Kasumi-1 (cell line): ENCODE measurements at regions not wholly inside any gene's neighbourhood (a gene's known extent, or its start where the extent isn't known, plus 50 kb on each side); places are given as distances from the start of the nearest gene placed in this dataset.

Source experiments
- DNase-seq, 2 experiments: peaks; one replicate each; lab custom pipeline; 2025; lab: John Stamatoyannopoulos, UW

DNA sequence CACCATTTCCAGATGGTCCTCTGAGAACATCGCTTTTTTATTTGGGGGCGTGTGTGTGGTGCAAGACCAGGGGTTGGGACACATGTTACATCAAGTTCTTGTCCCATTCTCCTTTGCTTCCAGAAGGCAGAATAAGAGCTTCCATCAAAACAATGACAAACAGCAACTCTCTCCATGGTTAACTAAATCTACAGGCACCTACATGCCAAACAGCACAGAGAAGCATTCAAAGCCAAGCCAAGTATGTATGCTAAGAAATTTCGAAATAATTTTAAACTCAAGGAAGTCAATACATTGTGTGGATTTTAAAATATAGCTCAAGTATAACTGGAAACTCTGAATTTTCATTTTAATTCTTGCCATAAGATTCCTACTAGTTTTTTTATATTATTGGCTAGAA lies 105.6 kb downstream of the SEC61B start:
- no peak for DNase-seq

DNA sequence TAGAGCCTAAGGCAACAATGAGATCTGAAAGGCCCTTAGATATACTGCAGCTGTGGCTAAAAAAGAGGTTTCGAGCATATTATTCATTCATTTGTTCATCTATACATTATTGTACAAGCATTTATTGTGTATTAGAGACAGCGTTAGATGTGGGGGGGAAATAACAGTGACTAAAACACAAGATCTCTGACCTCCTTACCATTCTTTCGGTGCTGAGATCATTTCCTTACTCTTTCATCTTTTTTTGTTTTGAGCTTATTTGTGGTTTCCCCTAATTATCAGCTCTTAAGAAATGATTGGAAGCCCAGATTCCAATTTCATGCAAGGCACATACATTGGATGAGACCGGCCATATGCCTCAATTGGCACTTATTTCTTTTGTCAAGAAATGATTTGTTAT lies 113.2 kb downstream of the SEC61B start:
- DNase-seq: no peak

DNA sequence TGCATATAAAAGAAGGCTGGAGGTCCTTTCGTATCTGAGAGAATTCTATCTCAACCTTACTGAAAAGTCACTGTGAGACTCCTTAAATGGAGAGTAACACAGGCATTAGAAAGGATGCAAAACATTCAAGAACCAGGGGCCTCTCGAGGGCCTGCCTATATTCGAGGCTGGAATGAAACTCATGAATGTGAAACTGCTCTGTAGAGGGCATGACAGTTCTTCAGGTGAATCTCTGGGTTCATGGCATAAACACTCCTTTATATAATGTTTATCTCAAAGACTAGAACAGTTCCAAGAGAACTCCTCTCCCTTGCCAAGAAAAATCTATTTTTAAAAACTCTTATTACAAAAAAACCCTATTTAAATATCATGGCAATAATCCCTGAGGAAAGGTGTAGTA lies 113.9 kb downstream of the SEC61B start:
- DNase-seq: no peak

- no peak for DNase-seq
Measured at GRCh38 chr9:99336531-99336930, 114.4 kb downstream of the SEC61B start.

DNA sequence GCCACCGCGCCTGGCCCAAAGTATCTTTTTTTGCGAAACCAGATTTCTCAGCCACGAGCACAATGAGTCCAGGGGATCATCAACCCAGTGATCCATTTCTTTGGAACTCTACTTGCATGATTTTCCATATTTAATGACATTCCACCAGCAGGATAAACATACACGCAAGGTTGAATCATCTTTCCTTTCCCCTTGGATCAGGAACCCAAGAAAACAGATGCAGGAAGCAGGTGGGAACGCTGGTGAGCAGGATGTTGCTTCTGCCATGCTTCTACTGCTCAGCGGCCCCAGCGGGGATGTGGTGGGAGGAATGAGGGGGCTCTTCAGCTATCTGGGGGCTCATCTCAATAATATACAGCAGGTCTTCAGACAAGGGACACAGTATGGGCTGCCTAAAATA lies 118.2 kb downstream of the SEC61B start:
- DNase-seq: no peak

GRCh38 chr9:99341686-99342085 lies 119.6 kb downstream of the SEC61B start:
- no peak for DNase-seq

- DNase-seq: no peak
Measured at GRCh38 chr9:99345451-99345850, 123.4 kb downstream of the SEC61B start.

GRCh38 chr9:99345942-99346341 lies 123.9 kb downstream of the SEC61B start:
- no peak for DNase-seq

DNA sequence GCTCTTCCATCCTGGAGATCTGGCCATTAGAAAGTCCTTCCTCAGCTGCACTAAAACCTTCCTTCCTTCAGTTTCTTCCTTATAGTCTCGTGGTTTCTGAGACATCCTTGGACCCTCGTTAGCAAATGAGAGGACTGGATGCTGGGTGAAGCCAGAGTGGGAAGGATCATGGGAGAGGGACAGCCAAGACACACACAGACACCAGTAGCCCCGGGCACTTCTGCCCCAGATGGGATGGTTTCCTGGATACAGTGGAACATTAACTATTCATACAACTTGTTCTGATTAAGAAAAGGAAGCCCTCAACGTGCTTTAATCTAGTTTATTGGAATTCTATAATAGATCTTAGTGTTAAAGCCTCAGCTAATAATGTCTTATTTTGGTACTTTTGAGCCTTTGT lies 125.5 kb downstream of the SEC61B start:
- DNase-seq: no peak

DNA sequence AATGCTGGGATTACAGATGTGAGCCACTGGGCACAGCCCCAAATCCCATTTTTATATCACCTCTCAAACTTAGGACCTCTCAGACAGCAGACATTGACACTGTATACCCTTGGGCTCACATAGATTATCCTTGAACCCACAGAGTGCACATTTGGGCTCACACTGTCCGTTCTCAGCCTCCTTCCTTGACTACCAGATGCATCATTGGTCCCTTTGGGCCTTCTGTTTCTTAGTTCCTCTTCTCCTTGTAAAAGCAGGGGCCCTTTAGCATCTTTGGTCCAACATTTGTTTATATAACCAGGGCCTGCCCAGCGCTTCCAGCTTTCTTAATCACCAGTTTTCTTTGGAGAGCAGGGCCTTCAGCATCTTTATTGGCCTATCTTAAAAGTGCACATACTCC lies 126.2 kb downstream of the SEC61B start:
- no peak for DNase-seq

DNA sequence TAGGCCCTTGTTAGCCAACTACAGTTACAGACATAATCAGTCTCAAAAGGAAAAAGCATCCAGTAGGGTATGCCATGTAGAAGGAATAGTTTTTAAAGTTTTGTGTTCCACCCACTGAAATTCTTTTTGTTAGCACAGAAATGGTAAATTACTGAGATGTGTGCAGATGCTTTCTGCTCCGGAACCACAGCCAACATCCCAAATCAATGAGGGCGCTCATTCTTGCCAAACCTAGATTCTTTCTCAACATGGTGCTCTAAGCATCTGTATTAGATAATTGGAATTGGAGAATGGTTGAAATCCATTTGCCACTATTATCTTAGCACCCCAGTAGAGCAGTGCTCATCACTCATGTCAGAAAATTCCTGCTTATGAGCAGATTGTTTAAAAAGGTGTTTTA lies 127.8 kb downstream of the SEC61B start:
- DNase-seq: no peak

DNA sequence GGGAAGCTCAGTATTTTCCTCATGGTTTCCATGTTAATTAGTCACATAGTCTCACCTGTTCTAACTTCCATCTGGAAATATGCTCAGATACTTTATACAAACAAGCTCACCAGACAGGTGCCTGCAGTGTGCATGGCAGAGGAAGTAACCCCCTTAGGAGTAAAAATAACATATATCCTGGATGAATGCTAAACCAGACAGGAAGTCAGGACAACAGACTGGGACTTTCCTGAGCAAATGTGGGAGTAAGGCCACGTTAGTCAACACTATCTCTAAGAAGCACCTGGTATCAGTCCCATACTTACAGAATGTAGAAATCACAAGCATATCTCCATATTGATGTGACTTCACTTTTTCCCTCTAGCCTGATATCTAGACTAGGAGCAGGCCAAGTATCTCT lies 128.4 kb downstream of the SEC61B start:
- no peak for DNase-seq

- no peak for DNase-seq
Measured at GRCh38 chr9:99351647-99352046, 129.6 kb downstream of the SEC61B start.

DNA sequence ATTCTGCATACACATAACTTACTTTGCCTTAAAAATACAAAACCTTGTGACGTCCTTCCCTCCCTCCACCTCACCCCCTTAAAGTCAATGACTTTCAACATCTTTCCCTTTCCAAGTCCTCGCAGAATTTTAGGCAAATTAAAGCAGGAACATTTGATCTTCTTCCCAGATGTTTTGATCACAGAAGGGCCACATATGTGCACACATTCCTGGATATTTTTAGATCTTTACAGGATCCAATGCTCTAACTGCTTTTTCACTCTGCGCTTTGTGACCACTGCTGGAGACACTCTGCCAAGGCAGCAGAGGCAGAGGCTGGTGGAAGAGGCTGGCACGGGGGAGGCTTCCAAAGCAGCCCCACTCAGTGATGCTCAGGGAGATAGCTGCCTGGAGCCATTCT lies 130.7 kb downstream of the SEC61B start:
- DNase-seq: no peak

GRCh38 chr9:99353408-99353807 lies 131.3 kb downstream of the SEC61B start:
- no peak for DNase-seq

DNA sequence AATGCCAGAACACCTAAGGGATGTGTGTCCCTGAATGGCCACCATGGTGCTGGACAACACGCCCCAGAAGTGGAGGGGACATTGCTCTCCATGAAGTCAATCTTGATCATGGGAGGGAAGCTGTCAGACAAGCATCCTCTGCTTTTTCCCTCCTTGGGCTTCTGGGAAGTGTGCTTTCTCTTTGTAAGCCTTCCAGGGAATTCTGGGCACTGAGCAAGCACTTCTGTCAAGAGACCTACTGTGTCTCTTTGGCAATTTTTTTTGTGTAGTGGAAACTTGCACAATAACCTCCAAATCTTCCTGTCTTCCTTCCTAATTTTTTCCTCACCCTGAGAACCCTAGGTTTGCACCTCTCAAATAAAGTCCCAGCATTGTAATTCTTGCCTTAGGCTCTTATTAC lies 132.0 kb downstream of the SEC61B start:
- DNase-seq: no peak

DNA sequence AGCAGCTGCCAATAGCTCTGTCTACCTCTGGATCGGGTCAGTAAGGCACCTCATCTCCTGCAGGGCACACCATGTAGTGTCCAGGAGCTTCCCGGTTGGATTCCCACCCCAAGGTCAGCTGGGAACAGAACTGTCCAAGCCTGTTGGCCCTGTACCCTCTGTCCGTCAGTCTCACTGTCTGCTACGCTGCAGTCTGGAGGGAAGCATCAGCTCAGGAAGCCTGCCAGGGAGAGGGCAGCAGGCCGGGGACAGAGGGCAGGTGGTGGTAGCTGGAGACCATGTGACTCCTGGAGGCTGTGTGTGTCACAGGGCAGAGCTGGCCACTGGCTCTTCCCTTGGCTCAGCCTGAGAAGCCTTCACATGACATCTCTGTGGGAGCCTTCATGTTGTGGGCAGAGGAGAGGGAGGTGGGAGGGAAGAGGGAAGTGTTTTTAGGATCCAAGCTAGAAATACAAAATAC lies 134.5 kb downstream of the SEC61B start:
- no peak for DNase-seq

- no peak for DNase-seq
Measured at GRCh38 chr9:99357575-99357974, 135.5 kb downstream of the SEC61B start.

DNA sequence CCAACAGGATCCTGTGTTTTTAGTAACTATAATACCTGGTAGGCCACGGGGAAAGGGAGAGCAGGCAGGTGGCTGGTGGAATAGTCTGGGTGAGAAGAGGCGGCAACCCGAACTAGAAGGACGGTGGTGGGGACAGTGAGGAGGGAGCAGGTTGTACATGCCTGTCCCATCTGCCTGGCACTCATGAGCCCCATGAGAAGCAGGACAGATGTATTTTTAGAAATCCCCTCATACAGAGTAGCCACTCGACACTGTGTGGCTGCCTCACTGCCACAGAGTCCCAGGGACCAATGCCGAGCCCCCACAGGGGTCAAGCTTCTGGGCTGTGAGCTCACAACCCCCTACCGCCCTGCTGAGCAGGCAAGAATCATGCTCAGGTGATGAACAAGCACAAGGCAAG lies 136.6 kb downstream of the SEC61B start:
- no peak for DNase-seq

DNA sequence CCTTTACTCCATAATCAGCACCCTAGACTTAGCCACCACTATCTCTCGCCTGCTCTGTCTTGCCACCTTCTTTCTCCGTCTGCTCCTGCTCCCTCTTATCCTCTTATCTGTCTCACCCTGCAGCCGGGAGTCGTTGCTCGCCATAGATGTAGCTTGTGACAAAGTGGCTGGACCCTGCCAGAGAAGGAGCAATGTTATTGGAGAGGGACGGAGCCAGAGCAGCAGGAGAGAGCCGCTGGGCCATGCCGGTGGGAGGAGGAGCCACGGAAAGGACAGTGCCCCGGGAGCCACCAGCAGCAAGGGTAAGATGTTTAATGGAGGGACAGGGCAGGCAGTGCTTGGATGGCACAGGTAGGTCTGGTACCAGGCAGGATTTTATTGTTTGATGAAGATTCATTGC lies 137.3 kb downstream of the SEC61B start:
- no peak for DNase-seq

DNA sequence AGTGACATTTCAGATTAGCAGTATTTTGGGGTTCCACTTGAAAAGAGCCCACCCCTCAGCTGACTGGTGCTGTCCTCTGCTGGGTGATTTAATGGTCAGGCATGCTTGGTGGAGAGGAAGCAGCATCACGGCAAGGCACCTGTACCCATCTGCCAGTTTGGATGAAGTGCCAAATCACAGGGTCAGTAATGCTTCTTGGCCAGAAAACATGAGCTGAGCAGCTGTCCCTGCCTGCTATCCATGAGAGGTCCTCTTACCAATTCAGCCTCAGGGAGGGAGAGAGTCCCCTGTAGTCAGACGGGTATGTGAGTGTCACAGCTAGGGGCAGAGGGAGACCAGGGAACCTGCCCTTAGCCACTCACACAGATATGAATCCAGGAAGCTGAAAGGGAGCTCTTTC lies 137.9 kb downstream of the SEC61B start:
- no peak for DNase-seq

- no peak for DNase-seq
Measured at GRCh38 chr9:99361817-99362216, 139.7 kb downstream of the SEC61B start.

DNA sequence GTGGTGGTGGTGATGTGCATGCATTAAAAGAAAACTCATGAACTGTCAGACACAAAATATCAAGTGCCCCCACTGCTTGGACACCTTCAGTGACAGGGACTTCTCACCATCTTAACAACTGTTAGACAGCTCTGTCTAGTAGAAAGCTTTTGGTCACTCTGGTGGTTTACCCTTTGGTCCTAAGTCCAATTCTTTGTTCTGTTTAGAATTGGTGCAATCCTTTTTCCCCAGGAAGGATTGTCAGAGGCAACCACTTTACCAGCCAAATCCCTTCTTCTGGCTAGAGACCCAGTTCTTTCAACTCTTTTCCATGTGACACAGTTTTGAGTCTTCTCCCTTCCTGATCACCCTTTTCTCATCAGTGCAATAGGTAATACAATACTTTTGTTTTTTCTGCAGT lies 140.2 kb downstream of the SEC61B start:
- DNase-seq: no peak

DNA sequence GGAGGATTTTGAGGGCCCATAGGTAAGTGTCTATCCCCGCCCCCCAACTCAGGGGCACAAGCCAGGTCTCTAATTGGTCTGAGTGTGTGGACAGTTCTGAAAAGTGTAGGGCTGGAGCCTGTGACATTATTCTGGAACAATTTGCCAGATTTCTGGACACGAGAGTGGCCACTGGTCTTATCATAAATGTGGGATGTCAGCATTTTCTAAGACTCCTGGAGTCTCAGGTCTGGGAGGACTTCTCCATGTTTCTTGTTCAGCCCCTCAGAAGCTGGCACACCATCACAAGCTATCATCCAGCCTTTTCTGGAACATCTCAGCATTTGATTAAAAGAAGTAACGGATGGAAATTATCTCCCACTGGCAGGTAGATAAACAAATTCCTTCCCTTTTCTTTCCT lies 141.4 kb downstream of the SEC61B start:
- no peak for DNase-seq
